Gastroesophageal sphincter (tissue), 3 donors: ENCODE measurements at regions not wholly inside any gene's neighbourhood (a gene's known extent, or its start where the extent isn't known, plus 50 kb on each side); places are given as distances from the start of the nearest gene placed in this dataset.

Experiments
- CTCF ChIP-seq, 4 experiments: fragments of 200-600 bp in 2 of 4; fragments of 450-650 bp in 2 of 4; sonication (generic) in 1 of 4; IDR thresholded peaks; one replicate each; pipeline ENCODE4 v1.5.1; 2017 to 2019; ENCODE audit warnings: antibody characterized with exemption in 4 of 4, mild to moderate bottlenecking in 2 of 4, moderate library complexity in 2 of 4
- EP300 ChIP-seq: sonication (generic); formaldehyde crosslinking; IDR thresholded peaks from one replicate; pipeline ENCODE4 v1.6.1; 2017; ENCODE audit warnings: antibody characterized with exemption, mild to moderate bottlenecking
- POLR2A ChIP-seq, 2 donors: fragments of 450-650 bp; IDR thresholded peaks; one replicate each; pipeline ENCODE4 v1.6.1; 2017; ENCODE audit warnings: antibody characterized with exemption in 2 of 2, mild to moderate bottlenecking in 2 of 2, moderate library complexity in 1 of 2

DNA sequence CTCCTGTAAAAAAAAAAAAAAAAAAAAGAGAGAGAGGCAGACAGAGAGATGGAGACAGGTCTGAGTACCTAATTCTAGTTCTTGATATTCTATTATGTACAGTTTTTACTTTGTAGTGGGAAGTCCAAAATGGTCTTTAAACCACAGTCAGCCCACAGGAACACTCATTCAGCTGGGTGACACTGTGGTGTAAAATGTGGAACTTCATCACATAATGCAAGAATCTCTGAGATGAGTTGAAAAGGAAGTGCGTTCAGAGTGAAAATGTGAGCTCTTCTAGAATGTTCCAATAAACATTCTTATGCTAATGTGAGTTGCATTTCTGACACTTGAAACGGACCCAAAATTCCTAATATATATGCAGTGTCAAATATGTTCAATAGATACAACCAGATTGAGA lies 972.1 kb downstream of the CDH11 start:
- TF ChIP-seq CTCF (IDR thresholded peaks at IDR 0.05) (no peak), EP300 (no peak), POLR2A (IDR thresholded peaks at IDR 0.05) (no peak)
